ENCODE measurements at regions not wholly inside any gene's neighbourhood (a gene's known extent, or its start where the extent isn't known, plus 50 kb on each side); places are given as distances from the start of the nearest gene placed in this dataset.
"Not testable (repeated sequence)": the region's sequence is repeated elsewhere in the genome, so short reads cannot be mapped to it uniquely, and the experiment has no call there.

DNA sequence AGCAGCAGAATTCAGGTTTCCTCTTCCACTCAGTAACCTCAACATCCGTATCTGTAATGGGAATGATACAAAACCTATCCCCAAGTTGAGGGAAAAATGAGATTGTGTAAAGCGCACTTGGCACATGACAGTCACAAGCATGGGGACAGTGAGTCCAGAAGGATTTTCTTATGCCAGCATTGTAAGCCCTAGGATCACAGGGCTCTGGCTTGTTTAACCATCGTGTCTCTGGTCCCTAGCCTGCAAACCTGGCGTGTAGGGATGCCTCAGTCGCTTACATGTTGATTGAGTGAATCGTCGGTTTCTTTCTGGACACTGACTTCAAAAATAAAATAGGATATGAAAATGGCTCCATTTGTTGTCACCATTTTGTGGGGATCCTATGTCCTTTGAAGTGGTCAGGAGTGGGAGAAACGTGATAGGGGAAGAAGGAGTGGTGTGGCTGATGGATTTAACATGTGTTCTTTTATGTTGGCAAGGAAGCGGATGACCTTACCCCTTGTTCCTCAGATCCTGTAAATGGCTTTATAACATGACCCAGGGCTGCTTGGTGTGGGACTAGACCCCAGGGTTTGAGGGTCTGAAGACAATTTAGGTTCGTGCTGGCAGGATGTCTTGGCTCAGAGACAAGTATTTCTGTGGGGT is 193.3 kb downstream of the NPIPA7 start:
- not testable (repeated sequence) for H3K4me3 ChIP-seq (ENCODE audit: insufficient read depth, low read length); H3K4me2 ChIP-seq (ENCODE audit: insufficient read depth, low read length); H3K9me3 ChIP-seq (ENCODE audit: low read depth, low read length); H2AFZ ChIP-seq (ENCODE audit: low read length); H3K4me1 ChIP-seq (ENCODE audit: insufficient read depth, low read length); H3K79me2 ChIP-seq (ENCODE audit: insufficient read depth, low read length); H3K36me3 ChIP-seq (ENCODE audit: insufficient read depth, low read length); H4K20me1 ChIP-seq (ENCODE audit: insufficient read depth, low read length); H3K27ac ChIP-seq (ENCODE audit: low read depth, low read length); H3K27me3 ChIP-seq (ENCODE audit: insufficient read depth, low read length); DNase-seq (ENCODE audit: insufficient read length, low spot score, missing footprints)

DNA sequence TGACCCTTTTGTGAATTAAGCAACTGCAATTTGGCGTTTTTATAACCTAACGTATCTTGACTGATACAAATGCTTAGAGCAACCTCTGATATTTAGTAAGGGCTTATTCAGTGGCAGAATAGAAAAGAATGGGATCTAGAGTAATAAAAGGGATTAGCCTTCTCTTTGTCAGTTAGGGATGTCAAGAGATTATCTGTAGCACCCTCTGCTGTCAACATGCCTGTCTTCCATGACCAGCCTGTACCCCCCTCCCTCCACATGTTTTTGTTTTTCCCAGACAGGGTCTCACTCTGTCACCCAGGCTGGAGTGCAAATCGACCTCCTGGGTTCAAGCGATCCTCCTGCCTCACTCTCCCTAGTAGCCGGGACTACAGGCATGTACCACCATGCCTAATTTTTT is 198.1 kb downstream of the NPIPA7 start:
- not testable (repeated sequence) for DNase-seq (ENCODE audit: insufficient read length, low spot score, missing footprints); H3K4me3 ChIP-seq (ENCODE audit: insufficient read depth, low read length); H3K79me2 ChIP-seq (ENCODE audit: insufficient read depth, low read length); H3K27me3 ChIP-seq (ENCODE audit: insufficient read depth, low read length); H3K4me1 ChIP-seq (ENCODE audit: insufficient read depth, low read length); H2AFZ ChIP-seq (ENCODE audit: low read length); H3K4me2 ChIP-seq (ENCODE audit: insufficient read depth, low read length); H3K36me3 ChIP-seq (ENCODE audit: insufficient read depth, low read length); H4K20me1 ChIP-seq (ENCODE audit: insufficient read depth, low read length); H3K9me3 ChIP-seq (ENCODE audit: low read depth, low read length); H3K27ac ChIP-seq (ENCODE audit: low read depth, low read length)

- H3K9me3 ChIP-seq (ENCODE audit: low read depth, low read length) = no peaks in the 10 kb centered on the region
- no peaks in the 10 kb centered on the region for H3K27me3 ChIP-seq (ENCODE audit: insufficient read depth, low read length)
- no peaks in the 10 kb centered on the region for H4K20me1 ChIP-seq (ENCODE audit: insufficient read depth, low read length)
- H2AFZ ChIP-seq (ENCODE audit: low read length) = no peak overlapping the region
- no peak overlapping the region for H3K4me3 ChIP-seq (ENCODE audit: insufficient read depth, low read length)
- no peak for DNase-seq (ENCODE audit: insufficient read length, low spot score, missing footprints)
- no peak overlapping the region for H3K27ac ChIP-seq (ENCODE audit: low read depth, low read length)
- H3K4me1 ChIP-seq (ENCODE audit: insufficient read depth, low read length) = no peaks in the 10 kb centered on the region
- H3K36me3 ChIP-seq (ENCODE audit: insufficient read depth, low read length) = no peaks in the 10 kb centered on the region
- no peaks in the 10 kb centered on the region for H3K79me2 ChIP-seq (ENCODE audit: insufficient read depth, low read length)
- TF ChIP-seq CTCF (IDR thresholded peaks at IDR 0.05; ENCODE audit: extremely low read depth, low read depth, low read length) = no peak
- no peak overlapping the region for H3K4me2 ChIP-seq (ENCODE audit: insufficient read depth, low read length)
These were observed 199.8 kb downstream of the NPIPA7 start for GRCh38 chr16:16578701-16579100.

- not testable (repeated sequence) for DNase-seq (ENCODE audit: insufficient read length, low spot score, missing footprints)
These were observed 204.0 kb downstream of the NPIPA7 start for GRCh38 chr16:16582916-16583315.

DNA sequence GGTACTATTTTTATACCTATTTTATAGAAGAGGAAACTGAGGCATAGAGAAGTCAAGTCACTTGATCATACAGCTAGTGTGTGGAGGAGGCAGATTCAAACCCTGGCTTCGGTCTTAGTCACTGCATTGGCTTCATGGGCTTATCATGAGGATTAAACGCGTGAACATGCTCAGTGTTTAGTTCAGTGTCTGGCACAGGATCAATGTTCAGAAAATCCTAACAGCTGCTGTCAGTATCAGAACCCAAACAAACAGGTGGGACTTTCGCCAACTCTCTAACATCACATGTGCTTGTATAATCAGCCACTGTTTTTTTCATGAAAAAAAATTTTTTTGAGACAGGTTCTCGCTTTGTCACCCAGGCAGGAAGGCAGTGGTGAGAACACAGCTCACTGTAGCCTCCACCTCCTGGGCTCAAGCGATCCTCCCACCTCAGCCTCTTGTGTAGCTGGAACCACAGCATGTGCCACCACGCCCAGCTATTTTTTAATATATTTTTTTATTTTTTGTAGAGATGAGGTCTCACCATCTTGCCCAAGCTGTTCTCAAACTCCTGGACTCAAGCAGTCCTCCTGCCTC is 207.2 kb downstream of the NPIPA7 start:
- not testable (repeated sequence) for H3K9me3 ChIP-seq (ENCODE audit: low read depth, low read length); H3K27me3 ChIP-seq (ENCODE audit: insufficient read depth, low read length); H3K4me3 ChIP-seq (ENCODE audit: insufficient read depth, low read length); H3K4me1 ChIP-seq (ENCODE audit: insufficient read depth, low read length); H3K27ac ChIP-seq (ENCODE audit: low read depth, low read length); H3K36me3 ChIP-seq (ENCODE audit: insufficient read depth, low read length); H3K79me2 ChIP-seq (ENCODE audit: insufficient read depth, low read length); DNase-seq (ENCODE audit: insufficient read length, low spot score, missing footprints); H2AFZ ChIP-seq (ENCODE audit: low read length); H4K20me1 ChIP-seq (ENCODE audit: insufficient read depth, low read length); H3K4me2 ChIP-seq (ENCODE audit: insufficient read depth, low read length)

More at GRCh38 chr16:16582916-16583315, 204.0 kb downstream of the NPIPA7 start:
- H4K20me1 ChIP-seq (ENCODE audit: insufficient read depth, low read length); H3K36me3 ChIP-seq (ENCODE audit: insufficient read depth, low read length); H3K9me3 ChIP-seq (ENCODE audit: low read depth, low read length); H3K27ac ChIP-seq (ENCODE audit: low read depth, low read length); H2AFZ ChIP-seq (ENCODE audit: low read length); H3K4me1 ChIP-seq (ENCODE audit: insufficient read depth, low read length); H3K27me3 ChIP-seq (ENCODE audit: insufficient read depth, low read length); H3K4me2 ChIP-seq (ENCODE audit: insufficient read depth, low read length); H3K79me2 ChIP-seq (ENCODE audit: insufficient read depth, low read length); H3K4me3 ChIP-seq (ENCODE audit: insufficient read depth, low read length): not testable (repeated sequence)

DNA sequence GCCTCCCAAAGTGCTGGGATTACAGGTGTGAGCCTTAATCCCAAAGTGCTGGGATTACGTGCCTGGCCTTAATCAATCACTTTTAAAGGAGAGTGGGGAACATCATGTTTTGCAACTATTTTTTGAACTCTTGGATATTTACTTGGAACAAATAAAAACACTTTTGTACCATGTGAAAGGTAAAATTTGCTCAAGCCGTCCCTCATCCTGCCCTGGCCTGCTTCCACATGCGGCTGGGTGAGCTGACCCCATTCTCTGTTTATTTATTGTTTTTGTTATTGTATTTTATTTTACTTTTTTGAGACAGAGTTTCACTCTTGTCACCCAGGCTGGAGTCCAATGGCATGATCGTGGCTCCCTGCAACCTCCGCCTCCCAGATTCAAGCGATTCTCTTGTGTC is 208.0 kb downstream of the NPIPA7 start:
- not testable (repeated sequence) for H3K9me3 ChIP-seq (ENCODE audit: low read depth, low read length); H3K27me3 ChIP-seq (ENCODE audit: insufficient read depth, low read length); H3K4me3 ChIP-seq (ENCODE audit: insufficient read depth, low read length); H3K4me2 ChIP-seq (ENCODE audit: insufficient read depth, low read length); H3K4me1 ChIP-seq (ENCODE audit: insufficient read depth, low read length); H3K27ac ChIP-seq (ENCODE audit: low read depth, low read length); H3K36me3 ChIP-seq (ENCODE audit: insufficient read depth, low read length); H2AFZ ChIP-seq (ENCODE audit: low read length); H4K20me1 ChIP-seq (ENCODE audit: insufficient read depth, low read length); H3K79me2 ChIP-seq (ENCODE audit: insufficient read depth, low read length); DNase-seq (ENCODE audit: insufficient read length, low spot score, missing footprints)

GRCh38 chr16:16588436-16588835 is 209.5 kb downstream of the NPIPA7 start:
- H3K27ac ChIP-seq (ENCODE audit: low read depth, low read length); H3K4me2 ChIP-seq (ENCODE audit: insufficient read depth, low read length); H3K36me3 ChIP-seq (ENCODE audit: insufficient read depth, low read length); H4K20me1 ChIP-seq (ENCODE audit: insufficient read depth, low read length); H3K4me1 ChIP-seq (ENCODE audit: insufficient read depth, low read length); H2AFZ ChIP-seq (ENCODE audit: low read length); DNase-seq (ENCODE audit: insufficient read length, low spot score, missing footprints); H3K79me2 ChIP-seq (ENCODE audit: insufficient read depth, low read length); H3K27me3 ChIP-seq (ENCODE audit: insufficient read depth, low read length); H3K9me3 ChIP-seq (ENCODE audit: low read depth, low read length); H3K4me3 ChIP-seq (ENCODE audit: insufficient read depth, low read length): not testable (repeated sequence)

GRCh38 chr16:16590654-16591318 is 211.8 kb downstream of the NPIPA7 start:
- H3K27ac ChIP-seq (ENCODE audit: low read depth, low read length); H4K20me1 ChIP-seq (ENCODE audit: insufficient read depth, low read length); H3K4me2 ChIP-seq (ENCODE audit: insufficient read depth, low read length); H3K4me3 ChIP-seq (ENCODE audit: insufficient read depth, low read length); DNase-seq (ENCODE audit: insufficient read length, low spot score, missing footprints); H3K9me3 ChIP-seq (ENCODE audit: low read depth, low read length); H3K36me3 ChIP-seq (ENCODE audit: insufficient read depth, low read length); H2AFZ ChIP-seq (ENCODE audit: low read length); H3K27me3 ChIP-seq (ENCODE audit: insufficient read depth, low read length); H3K4me1 ChIP-seq (ENCODE audit: insufficient read depth, low read length); H3K79me2 ChIP-seq (ENCODE audit: insufficient read depth, low read length): not testable (repeated sequence)

Measured in osteoblast (primary cell).